ENCODE measurements at regions not wholly inside any gene's neighbourhood (a gene's known extent, or its start where the extent isn't known, plus 50 kb on each side); places are given as distances from the start of the nearest gene placed in this dataset.
A peak's percentile ranks its signal among the peaks of the same experiment; 100 is the strongest.

- ChIA-PET POLR2A (ENCODE audit: unreplicated experiment) (no interaction called here), CTCF (no interaction called here)
- H3K9me3 ChIP-seq (ENCODE audit: low read length): no peaks in the 10 kb centered on the region
- H3K9me2 ChIP-seq (replicated peaks; ENCODE audit: low read length): no peaks in the 10 kb centered on the region
- no peak for TF ChIP-seq EZH2 (IDR thresholded peaks at IDR 0.05; ENCODE audit: low read length, unreplicated experiment)
- TF ChIP-seq CTCF (conservative IDR thresholded peaks at IDR 0.05; ENCODE audit: low read depth, low read length): no peak
- no peak for TF ChIP-seq EZH2phosphoT487 (IDR thresholded peaks at IDR 0.05; ENCODE audit: borderline replicate concordance, low read length)
- no TSS peak for BruUV-seq (replicated peaks)
- no peaks in the 10 kb centered on the region for H4K20me1 ChIP-seq (ENCODE audit: low read length)
- DNase-seq (no peak), ATAC-seq (no peak)
- no peaks in the 10 kb centered on the region for H3K4me1 ChIP-seq (ENCODE audit: insufficient read depth, low read length)
- intact Hi-C loops (cut with micrococcal nuclease): no loop called here
- H3K79me2 ChIP-seq (ENCODE audit: low read length): no peaks in the 10 kb centered on the region
- peak overlapping the region; percentile 40; the same call in 1 of the 2 replicates for H3K4me2 ChIP-seq (ENCODE audit: low read length)
- H3F3A ChIP-seq (ENCODE audit: low read length, unreplicated experiment): no peaks in the 10 kb centered on the region
- no peaks in the 10 kb centered on the region for H3K36me3 ChIP-seq (ENCODE audit: low read depth, low read length)
- H3K27me3 ChIP-seq (ENCODE audit: low read length): no peaks in the 10 kb centered on the region
- no peak overlapping the region for H3K27ac ChIP-seq (ENCODE audit: low read length)
- H3K4me3 ChIP-seq (ENCODE audit: low read length): no peak overlapping the region
- peak overlapping the region; percentile 32; the same call in 1 of the 2 replicates for H2AFZ ChIP-seq (ENCODE audit: low read length)
- H3K9ac ChIP-seq (ENCODE audit: low read length): no peak overlapping the region
Observed at GRCh38 chr4:185956544-185956940, 112.4 kb upstream of the TLR3 start.

- ChIA-PET POLR2A (ENCODE audit: unreplicated experiment) (no interaction called here), CTCF (no interaction called here)
- Histone ChIP-seq H3K9me2 (replicated peaks; ENCODE audit: low read length) (no peaks in the 10 kb centered on the region), H4K20me1 (ENCODE audit: low read length) (no peaks in the 10 kb centered on the region), H3K79me2 (ENCODE audit: low read length) (no peaks in the 10 kb centered on the region), H3K9ac (ENCODE audit: low read length) (no peak overlapping the region), H3K27ac (ENCODE audit: low read length) (no peak overlapping the region), H2AFZ (ENCODE audit: low read length) (no peak overlapping the region), H3K27me3 (ENCODE audit: low read length) (no peaks in the 10 kb centered on the region), H3K9me3 (ENCODE audit: low read length) (no peaks in the 10 kb centered on the region), H3K4me1 (ENCODE audit: insufficient read depth, low read length) (no peaks in the 10 kb centered on the region), H3K4me2 (ENCODE audit: low read length) (no peak overlapping the region), H3K4me3 (ENCODE audit: low read length) (no peak overlapping the region), H3F3A (ENCODE audit: low read length, unreplicated experiment) (no peaks in the 10 kb centered on the region), H3K36me3 (ENCODE audit: low read depth, low read length) (no peaks in the 10 kb centered on the region)
- DNase-seq (no peak), ATAC-seq (no peak)
- TF ChIP-seq EZH2phosphoT487 (IDR thresholded peaks at IDR 0.05; ENCODE audit: borderline replicate concordance, low read length): no peak
- no peak for TF ChIP-seq CTCF (conservative IDR thresholded peaks at IDR 0.05; ENCODE audit: low read depth, low read length)
- no peak for TF ChIP-seq EZH2 (IDR thresholded peaks at IDR 0.05; ENCODE audit: low read length, unreplicated experiment)
- BruUV-seq (replicated peaks): no TSS peak
- intact Hi-C loops (cut with micrococcal nuclease): no loop called here
Observed at GRCh38 chr4:185958094-185958747, 110.7 kb upstream of the TLR3 start.

All from PC-3 (cell line).